Uterus (tissue), 2 donors: ENCODE measurements at regions not wholly inside any gene's neighbourhood (a gene's known extent, or its start where the extent isn't known, plus 50 kb on each side); places are given as distances from the start of the nearest gene placed in this dataset.

ENCODE experiments used
- CTCF ChIP-seq, 4 experiments: fragments of 200-600 bp in 2 of 4; fragments of 450-650 bp in 2 of 4; sonication (generic) in 2 of 4; IDR thresholded peaks; one replicate each; pipeline ENCODE4 v1.5.1; 2016 to 2019; ENCODE audit warnings: antibody characterized with exemption in 4 of 4, mild to moderate bottlenecking in 2 of 4, moderate library complexity in 1 of 4
- POLR2A ChIP-seq, 2 donors: fragments of 450-650 bp; IDR thresholded peaks; one replicate each; pipeline ENCODE4 v1.6.1; 2016; ENCODE audit warnings: antibody characterized with exemption in 2 of 2, mild to moderate bottlenecking in 1 of 2, moderate library complexity in 1 of 2

- TF ChIP-seq CTCF (IDR thresholded peaks at IDR 0.05) = no peak
- TF ChIP-seq POLR2A (IDR thresholded peaks at IDR 0.05) = no peak
Measured at GRCh38 chr12:69067713-69068112, 134.7 kb upstream of the CPM start.
